GM21367 (cell line): ENCODE measurements at regions not wholly inside any gene's neighbourhood (a gene's known extent, or its start where the extent isn't known, plus 50 kb on each side); places are given as distances from the start of the nearest gene placed in this dataset.

Source experiments
- ATAC-seq: cut with Tn5 transposase; IDR thresholded peaks from one replicate; pipeline ENCODE4 v1.9.1; 2021; ENCODE audit not compliant: unreplicated experiment

DNA sequence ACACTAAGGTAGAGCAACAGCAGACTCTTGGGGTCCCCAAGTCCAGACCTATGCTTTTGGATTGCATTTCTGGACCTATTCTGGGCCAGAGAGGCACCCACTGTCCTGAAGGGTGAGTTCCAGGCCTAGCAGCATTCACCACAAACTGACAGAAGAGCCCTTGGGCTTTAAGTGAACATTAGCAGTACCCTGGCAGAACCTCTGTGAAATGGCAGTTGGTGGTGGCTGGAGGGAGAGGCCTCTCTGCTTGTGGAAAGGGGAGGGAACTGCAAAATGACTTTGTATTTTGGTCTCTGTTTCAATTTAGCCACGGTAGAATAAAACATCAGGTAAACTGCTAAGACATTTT is 1211.9 kb downstream of the PCDH18 start:
- ATAC-seq: no peak

GRCh38 chr4:136319789-136320464 is 1212.4 kb downstream of the PCDH18 start:
- ATAC-seq: no peak

DNA sequence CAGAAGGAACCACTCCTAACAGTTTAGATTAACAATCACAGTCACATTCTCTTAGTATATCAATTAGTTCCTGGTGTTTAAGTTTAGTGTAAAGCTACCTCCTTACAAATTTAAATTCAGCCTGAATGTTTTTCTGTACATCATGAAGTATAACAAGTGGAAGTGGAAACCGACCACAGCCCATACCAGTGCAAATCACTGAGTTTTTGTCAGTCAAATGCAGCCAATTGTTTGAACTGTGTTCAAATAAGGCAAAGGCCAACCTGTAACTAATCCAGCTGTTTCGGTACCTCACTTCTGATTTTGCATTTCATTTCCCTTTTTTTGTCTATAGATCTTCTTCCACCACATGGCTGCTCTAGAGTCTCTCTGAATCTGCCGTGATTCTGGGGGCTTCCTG is 1215.3 kb downstream of the PCDH18 start:
- no peak for ATAC-seq

- no peak for ATAC-seq
These were observed 1217.6 kb downstream of the PCDH18 start for GRCh38 chr4:136314686-136315085.

GRCh38 chr4:136311774-136312173 is 1220.5 kb downstream of the PCDH18 start:
- no peak for ATAC-seq

DNA sequence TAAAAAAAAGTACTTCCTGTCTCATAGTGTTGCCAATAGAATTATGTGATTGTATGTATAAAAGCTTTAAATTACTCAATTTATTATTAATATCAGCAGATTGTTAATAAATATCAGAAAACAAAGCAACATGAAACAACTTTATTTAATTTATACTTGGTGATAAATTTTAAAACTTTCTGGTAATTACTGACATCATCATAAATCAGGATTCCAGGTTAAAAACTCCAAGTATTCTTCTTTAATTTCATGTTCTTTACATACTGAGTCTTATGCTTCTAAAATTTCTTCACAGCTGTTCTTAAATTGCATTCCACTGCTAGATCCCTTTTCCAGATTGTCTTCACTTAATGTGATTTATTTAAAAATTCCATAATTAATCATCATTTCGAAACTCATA is 1224.5 kb downstream of the PCDH18 start:
- ATAC-seq: no peak

GRCh38 chr4:136306361-136306760 is 1225.9 kb downstream of the PCDH18 start:
- ATAC-seq: no peak

DNA sequence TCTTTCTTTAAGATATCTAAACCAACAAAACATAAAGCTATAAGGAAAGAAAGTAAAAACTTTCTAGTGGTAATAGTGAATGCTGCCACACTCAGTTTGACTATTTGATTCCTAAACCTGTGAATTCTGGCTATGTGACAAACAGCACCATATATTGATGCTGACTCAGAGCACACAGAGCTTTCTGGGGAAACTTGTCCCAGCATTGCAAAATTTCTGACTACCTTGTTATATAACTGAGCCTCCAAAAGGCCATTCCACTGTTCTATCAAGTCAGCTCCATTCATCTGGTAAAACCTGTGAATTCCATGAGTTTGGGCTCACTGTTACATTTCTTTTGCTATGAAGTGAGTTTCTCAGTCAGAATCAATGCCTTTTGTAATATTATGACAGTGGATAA is 1229.7 kb downstream of the PCDH18 start:
- no peak for ATAC-seq

DNA sequence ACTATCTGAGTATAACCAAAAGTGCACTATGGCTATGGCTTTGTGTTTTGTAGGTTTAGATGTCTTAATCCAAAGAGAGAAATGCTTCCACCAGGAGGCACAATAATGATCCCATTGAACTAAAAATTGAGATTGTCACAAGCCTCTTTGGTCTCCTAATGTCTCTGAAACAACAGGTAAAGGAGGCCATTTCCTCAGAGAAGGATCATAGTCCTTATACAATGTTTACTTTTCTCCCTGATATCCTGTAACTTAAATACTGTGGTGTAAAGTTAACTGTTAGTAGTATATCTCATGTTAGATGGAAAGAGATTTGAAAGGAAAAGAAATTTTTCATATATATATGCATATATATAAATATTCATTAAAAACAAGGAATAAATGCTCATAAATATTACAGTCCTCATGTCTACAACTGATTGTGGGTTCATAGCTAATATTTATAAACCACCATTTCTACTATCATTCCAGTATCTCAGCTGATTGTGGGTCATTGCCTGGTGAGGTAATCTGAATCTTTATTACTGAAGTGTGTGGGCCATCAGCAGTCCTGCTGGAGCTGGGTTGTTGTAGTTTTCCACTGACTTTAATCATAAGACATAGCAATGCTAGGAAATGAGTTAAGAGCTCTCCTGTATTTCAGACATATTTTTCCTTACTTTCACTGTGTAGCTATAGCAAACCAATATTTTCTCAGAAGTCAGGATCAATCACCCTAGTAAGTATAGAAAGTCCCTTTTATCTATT is 1230.4 kb downstream of the PCDH18 start:
- ATAC-seq: no peak

GRCh38 chr4:136283977-136284376 is 1248.3 kb downstream of the PCDH18 start:
- ATAC-seq: no peak

DNA sequence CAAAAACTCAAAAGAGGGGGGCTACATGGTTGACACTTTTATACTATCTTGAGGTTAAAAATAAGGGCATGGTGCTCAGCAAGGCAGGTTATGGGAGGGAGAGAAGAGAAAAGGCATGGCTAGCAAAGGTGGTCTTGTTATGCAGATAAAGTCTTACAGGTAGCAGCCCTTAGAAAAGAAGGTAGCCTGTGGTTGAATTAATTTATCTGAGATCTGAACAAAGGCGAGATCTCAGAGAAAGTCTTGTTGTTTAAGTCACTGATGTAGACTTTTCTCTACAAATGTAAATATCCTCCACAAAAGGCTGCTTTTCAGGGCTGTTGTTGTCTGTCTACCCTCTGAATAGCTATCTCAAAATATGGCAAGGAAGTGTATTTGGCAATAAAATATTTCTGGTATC is 1250.4 kb downstream of the PCDH18 start:
- no peak for ATAC-seq

GRCh38 chr4:136281307-136281706 is 1251.0 kb downstream of the PCDH18 start:
- no peak for ATAC-seq

DNA sequence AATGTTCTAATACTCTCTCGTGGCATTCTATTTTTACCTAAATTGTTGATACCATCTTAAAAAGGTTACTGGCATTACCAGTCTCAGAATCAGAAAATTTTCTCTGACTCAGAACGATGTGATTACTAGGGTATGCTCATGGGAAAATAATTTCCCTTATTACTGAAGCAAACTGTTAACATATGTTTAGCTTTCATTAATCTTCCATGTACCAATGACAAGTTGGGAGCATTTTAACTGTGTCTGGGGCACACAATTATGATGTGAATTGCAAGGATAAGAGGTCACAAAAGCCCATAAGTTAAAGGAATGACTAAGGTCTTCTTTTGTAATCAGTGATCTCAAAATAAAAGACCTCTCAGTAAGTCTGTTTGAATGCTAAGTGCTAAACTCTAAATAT is 1254.6 kb downstream of the PCDH18 start:
- no peak for ATAC-seq

- ATAC-seq: no peak
These were observed 1285.4 kb downstream of the PCDH18 start for GRCh38 chr4:136246876-136247275.

DNA sequence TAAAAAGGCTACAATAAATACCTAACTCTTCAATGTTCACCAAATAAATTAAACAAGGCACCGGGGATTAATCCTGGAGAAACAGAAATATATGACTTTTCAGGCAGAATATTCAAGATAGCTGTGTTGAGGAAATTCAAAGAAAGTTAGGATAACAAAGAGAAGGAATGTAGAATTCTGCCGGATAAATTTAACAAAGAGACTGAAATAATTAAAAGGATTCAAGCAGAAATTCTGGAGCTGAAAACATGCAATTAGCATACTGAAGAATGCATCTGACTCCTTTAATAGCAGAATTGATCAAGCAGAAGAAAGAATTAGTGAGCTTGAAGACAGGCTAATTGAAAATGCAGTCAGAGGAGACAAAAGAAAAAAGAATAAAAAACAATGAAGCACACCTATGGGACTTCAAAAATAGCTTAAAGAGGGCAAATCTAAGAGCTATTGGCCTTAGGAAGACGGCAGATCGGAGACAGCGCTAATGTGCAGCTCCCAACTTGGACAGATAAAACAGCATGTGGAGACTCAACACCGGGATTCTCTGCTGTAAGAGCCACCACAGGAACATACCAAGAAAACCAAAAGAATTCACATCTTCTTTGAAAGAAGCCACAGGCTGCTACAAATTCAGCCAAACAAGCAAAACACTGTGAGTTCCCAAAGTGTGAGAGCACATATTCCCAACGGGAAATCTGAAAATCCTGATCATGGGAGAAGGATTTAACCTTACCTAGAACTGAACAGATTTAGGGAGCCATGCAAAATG is 1290.9 kb downstream of the PCDH18 start:
- ATAC-seq: no peak

DNA sequence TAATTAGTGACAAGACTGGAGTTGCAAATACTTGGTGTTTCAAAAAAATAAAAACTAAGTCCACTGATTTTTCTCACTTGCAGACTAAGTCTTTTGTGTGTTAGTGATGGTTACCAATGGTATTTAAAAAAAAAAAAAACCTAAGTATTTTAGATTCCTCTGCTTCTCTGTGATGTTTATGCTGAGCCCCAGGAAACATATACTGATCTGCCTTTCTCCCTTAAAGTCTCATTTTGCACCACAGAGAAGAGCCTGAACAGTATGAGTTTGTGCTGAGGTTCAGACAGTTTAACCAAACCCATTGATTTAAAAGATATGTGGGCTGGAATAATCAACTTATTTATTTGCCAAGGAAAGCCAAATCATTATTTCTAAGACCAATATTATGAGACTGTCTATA is 1305.0 kb downstream of the PCDH18 start:
- ATAC-seq: no peak

- no peak for ATAC-seq
These were observed 1312.6 kb downstream of the PCDH18 start for GRCh38 chr4:136219592-136220125.

DNA sequence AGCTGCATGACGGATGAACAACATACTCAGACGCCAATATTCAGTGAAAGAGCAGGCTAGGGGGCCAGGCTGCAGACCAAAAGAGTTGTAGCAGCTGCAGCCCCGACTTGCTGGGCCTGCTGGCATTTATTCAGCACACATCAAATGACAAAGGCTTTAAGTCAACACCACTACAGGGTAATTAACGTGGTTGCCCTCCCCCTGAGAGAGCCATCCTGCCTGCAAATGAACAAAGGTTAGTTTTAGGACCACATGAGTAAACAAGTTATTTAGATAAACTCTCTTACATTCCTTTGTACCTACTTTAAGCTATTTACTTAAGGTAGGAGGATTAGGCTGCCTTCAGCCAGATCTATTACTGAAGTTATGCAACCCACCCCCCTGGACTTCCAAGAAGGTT is 1329.1 kb downstream of the PCDH18 start:
- no peak for ATAC-seq

GRCh38 chr4:136198358-136198757 is 1333.9 kb downstream of the PCDH18 start:
- no peak for ATAC-seq

DNA sequence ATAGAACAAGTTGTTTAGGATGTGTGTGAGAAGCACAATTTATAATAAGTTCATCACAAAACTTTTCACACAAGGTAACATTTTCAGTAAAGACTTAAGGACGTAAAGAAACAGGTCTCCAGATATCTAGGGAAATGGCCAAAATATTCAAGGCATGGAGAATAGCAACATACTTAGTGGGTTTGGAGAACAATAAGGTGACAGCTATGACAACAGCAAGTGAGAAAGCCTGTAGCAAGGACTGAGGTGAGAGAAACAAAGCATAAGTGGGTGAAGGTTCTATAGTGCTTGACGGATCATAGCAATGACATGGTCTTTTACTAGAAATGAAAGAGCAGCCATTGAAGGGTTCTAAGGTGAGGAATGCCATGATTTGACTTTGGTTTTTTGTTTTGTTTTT is 1337.3 kb downstream of the PCDH18 start:
- no peak for ATAC-seq

DNA sequence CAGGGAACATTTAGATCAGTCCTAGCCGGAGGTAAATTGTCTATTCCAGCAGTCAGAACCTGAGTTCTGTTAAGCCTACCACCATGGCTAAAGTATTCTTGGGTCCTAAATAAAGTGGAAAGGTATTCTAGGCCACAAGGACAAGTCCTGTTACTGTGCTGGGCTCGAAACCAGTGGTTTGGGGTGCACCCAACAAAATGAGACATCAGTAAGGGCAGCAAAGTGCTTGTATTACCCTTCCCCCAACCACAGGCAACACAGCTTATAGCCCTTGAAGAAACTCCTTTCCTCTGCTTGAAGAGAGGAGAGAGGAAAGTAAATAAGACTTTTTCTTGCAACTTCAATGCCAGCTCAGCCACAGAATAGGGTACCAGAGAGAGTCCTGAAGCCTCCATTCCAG is 1345.6 kb downstream of the PCDH18 start:
- no peak for ATAC-seq

DNA sequence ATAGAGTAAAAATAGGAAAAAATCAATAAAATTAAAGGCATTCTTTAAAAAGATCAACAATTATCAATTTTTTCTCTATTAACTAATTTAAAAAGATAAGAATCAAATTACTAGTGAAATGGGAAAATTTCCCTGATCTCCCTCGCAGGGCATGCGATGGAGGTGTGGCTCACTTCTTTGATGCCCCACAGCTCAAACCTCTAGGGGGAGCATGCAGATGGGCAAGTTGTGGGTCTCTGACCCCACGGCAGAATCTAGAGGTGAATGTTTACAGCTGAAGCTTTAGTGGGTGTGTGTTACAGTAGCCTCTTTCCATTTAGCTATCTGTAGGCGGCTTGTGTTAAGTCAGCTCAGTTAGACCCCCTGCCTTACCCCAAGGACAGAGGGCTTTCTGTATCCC is 1348.8 kb downstream of the PCDH18 start:
- no peak for ATAC-seq
